OCI-LY3 (cell line): ENCODE measurements at regions not wholly inside any gene's neighbourhood (a gene's known extent, or its start where the extent isn't known, plus 50 kb on each side); places are given as distances from the start of the nearest gene placed in this dataset.

Source experiments
- H2AFZ ChIP-seq: fragments of 200-600, 300-600 bp; shearing (Covaris generic); 2 replicates; pipeline ENCODE4 v1.6.0; 2014; ENCODE audit warnings: antibody characterized with exemption, low read depth, low read length
- H3K27ac ChIP-seq: fragments of 200-600, 300-600 bp; sonication (generic); 2 replicates; pipeline ENCODE4 v1.5.1; 2014; ENCODE audit warnings: mild to moderate bottlenecking, low read length, moderate library complexity, mixed read lengths
- H3K27me3 ChIP-seq: fragments of 200-600, 300-600 bp; sonication (generic); 2 replicates; pipeline ENCODE4 v1.6.1; 2014; ENCODE audit warnings: low read depth, low read length, mixed read lengths
- H3K36me3 ChIP-seq: fragments of 200-600, 300-600 bp; sonication (generic); replicated peaks from 2 replicates; pipeline ENCODE3; 2014; ENCODE audit warnings: low read depth, low read length, mixed read lengths
- H3K4me1 ChIP-seq: fragments of 300-600, 200-600 bp; sonication (generic); 2 replicates; pipeline ENCODE4 v1.6.1; 2014; ENCODE audit warnings: low read length, mixed read lengths
- H3K4me2 ChIP-seq: fragments of 200-600, 300-600 bp; sonication (generic); 2 replicates; pipeline ENCODE4 v1.6.1; 2014; ENCODE audit warnings: low read length, mixed read lengths
- H3K4me3 ChIP-seq: fragments of 300-600, 200-600 bp; sonication (generic); 2 replicates; pipeline ENCODE4 v1.5.1; 2014; ENCODE audit warnings: antibody characterized with exemption, mild to moderate bottlenecking, low read length, moderate library complexity
- H3K79me2 ChIP-seq: fragments of 300-600, 200-600 bp; shearing (Covaris generic); 2 replicates; pipeline ENCODE4 v1.6.1; 2014; ENCODE audit warnings: mild to moderate bottlenecking, low read length, mixed read lengths
- H3K9ac ChIP-seq: fragments of 300-600, 200-600 bp; shearing (Covaris generic); 2 replicates; pipeline ENCODE4 v1.6.0; 2014; ENCODE audit warnings: mild to moderate bottlenecking, low read length, moderate library complexity
- H3K9me3 ChIP-seq: fragments of 200-600, 300-600 bp; shearing (Covaris generic); 2 replicates; pipeline ENCODE4 v1.6.1; 2014; ENCODE audit warnings: low read length, mixed read lengths; ENCODE audit not compliant: insufficient read depth
- H4K20me1 ChIP-seq: fragments of 200-600, 300-600 bp; sonication (generic); 2 replicates; pipeline ENCODE4 v1.6.1; 2016; ENCODE audit warnings: low read length, mixed read lengths; ENCODE audit not compliant: insufficient read depth
- CTCF ChIP-seq: fragments of 200-600, 300-600 bp; sonication (generic); IDR thresholded peaks from 2 replicates; pipeline ENCODE4 v1.5.1; 2014; ENCODE audit warnings: antibody characterized with exemption, low read length, low read depth
- EZH2phosphoT487 ChIP-seq: fragments of 200-600 bp; shearing (Covaris generic); IDR thresholded peaks from 2 replicates; pipeline ENCODE4 v1.6.1; 2018; ENCODE audit warnings: antibody characterized with exemption, mixed run types, low read depth

DNA sequence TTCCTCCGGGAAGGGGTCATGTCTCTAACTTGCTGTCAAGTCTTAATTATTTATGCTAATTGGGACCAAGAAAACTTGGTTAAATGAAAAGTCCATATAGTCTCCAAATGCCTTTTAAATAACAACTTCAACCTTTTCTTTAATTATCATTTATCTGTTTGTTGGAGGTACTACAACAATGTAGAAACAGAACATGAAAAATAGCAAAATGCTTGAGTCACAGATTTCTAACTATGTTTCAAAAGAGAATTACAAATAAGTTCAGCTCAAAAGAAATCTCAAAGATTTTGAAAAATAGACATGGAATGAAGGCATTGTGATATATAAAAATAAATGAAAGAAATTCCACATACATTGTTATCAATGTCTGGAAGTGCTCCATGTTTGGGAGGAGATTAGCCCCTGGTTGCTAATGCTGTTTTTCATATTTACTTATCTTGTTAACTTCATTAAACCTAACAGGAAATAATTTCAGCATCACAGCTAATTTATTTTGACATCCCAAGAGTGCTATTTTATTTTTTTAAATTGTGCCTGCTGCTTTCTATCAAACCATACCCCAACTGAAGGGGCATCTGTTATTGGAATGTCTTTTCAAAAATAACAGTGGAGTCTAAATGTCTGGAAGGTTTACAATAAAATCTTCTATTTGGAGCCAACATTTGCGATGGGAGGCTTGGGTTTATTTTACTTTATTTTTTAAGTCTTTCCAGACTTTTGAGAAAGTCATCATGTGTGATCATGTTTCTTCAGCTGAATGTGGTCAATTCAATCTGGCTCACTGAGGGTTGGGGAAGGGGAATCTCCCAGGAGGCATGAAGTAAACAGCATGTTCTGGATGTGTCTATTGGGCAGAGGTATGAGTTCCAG lies 53.1 kb upstream of the ANKRD55 start:
- no peak overlapping the region for H3K4me3 ChIP-seq
- H3K27me3 ChIP-seq, result no peaks in the 10 kb centered on the region
- no peak overlapping the region for H3K9ac ChIP-seq
- H4K20me1 ChIP-seq, result no peaks in the 10 kb centered on the region
- no peak overlapping the region for H3K4me2 ChIP-seq
- no peaks in the 10 kb centered on the region for H3K9me3 ChIP-seq
- H3K79me2 ChIP-seq, result no peaks in the 10 kb centered on the region
- H2AFZ ChIP-seq, result no peak overlapping the region
- no peak for TF ChIP-seq CTCF
- no peak for TF ChIP-seq EZH2phosphoT487
- no peak overlapping the region for H3K27ac ChIP-seq
- no peaks in the 10 kb centered on the region for H3K4me1 ChIP-seq
- H3K36me3 ChIP-seq, result no peaks in the 10 kb centered on the region

DNA sequence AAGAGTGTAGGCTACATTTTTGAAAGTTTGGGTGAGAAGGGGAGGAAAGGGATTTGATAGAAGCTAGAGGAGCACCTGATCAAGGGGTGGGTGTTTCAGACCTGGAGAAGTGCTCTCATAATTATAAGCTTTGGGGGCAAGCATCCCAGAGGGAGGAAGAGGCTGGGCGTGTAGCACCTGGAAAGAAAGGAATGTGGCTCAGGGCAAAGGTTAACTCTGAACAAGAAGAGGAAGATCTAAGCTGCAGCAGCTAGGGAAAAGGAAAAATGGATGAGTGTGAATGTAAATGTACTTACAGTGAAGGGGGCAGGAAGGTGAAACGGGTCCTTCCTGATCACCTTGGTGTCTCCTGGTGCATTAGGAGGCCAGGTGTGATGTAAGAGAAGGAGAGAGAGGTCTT lies 49.8 kb upstream of the ANKRD55 start:
- no peak overlapping the region for H3K4me3 ChIP-seq
- H3K27me3 ChIP-seq, result no peaks in the 10 kb centered on the region
- no peaks in the 10 kb centered on the region for H3K36me3 ChIP-seq
- H3K4me1 ChIP-seq, result no peaks in the 10 kb centered on the region
- H3K9ac ChIP-seq, result no peak overlapping the region
- no peak for TF ChIP-seq CTCF
- TF ChIP-seq EZH2phosphoT487, result no peak
- no peak overlapping the region for H3K27ac ChIP-seq
- no peaks in the 10 kb centered on the region for H3K9me3 ChIP-seq
- no peaks in the 10 kb centered on the region for H4K20me1 ChIP-seq
- no peaks in the 10 kb centered on the region for H3K79me2 ChIP-seq
- H2AFZ ChIP-seq, result no peak overlapping the region
- H3K4me2 ChIP-seq, result no peak overlapping the region
